HL-60 (cell line): ENCODE measurements at regions not wholly inside any gene's neighbourhood (a gene's known extent, or its start where the extent isn't known, plus 50 kb on each side); places are given as distances from the start of the nearest gene placed in this dataset.

Source experiments
- CTCF ChIP-seq: IDR thresholded peaks from one replicate; pipeline ENCODE4 v1.5.1; 2011; ENCODE audit warnings: low read length, control low read depth, inconsistent platforms; ENCODE audit not compliant: insufficient read depth
- REST ChIP-seq: IDR thresholded peaks from 2 replicates; pipeline ENCODE4 v1.6.1; 2012; ENCODE audit warnings: low read depth; ENCODE audit not compliant: insufficient replicate concordance
- SPI1 ChIP-seq: IDR thresholded peaks from 2 replicates; pipeline ENCODE4 v1.6.1; 2012; ENCODE audit warnings: low read depth, mild to moderate bottlenecking, borderline replicate concordance

- TF ChIP-seq REST (no peak), CTCF (no peak), SPI1 (no peak)
These were observed 88.9 kb upstream of the TBCA start for GRCh38 chr5:77864997-77865396.
